Right hindlimb (tissue), 1 donor: ENCODE measurements at regions not wholly inside any gene's neighbourhood (a gene's known extent, or its start where the extent isn't known, plus 50 kb on each side); places are given as distances from the start of the nearest gene placed in this dataset.

Experiments
- DNase-seq: peaks from one replicate; pipeline ENCODE4 v3.0.0-alpha.2; 2018

DNA sequence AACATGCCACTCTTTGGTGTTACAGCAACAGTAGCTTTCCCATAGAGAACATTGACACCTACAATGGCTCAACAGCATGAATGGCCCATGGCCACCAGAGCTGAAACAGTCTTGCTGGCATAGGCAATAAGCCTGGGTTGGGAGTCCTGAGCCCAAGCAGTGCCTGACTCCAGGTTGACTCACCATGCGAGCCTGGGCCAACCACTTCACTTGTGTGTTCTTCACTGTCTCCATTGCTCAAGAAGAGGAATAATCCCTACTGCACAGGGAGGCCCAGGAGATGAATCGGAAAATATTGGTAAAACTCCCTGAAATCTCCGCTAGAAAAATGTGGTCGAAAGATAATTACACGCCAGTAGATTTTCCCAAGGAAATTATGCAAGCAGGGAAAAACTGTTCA lies 89.2 kb upstream of the INHBA start:
- no peak for DNase-seq

DNA sequence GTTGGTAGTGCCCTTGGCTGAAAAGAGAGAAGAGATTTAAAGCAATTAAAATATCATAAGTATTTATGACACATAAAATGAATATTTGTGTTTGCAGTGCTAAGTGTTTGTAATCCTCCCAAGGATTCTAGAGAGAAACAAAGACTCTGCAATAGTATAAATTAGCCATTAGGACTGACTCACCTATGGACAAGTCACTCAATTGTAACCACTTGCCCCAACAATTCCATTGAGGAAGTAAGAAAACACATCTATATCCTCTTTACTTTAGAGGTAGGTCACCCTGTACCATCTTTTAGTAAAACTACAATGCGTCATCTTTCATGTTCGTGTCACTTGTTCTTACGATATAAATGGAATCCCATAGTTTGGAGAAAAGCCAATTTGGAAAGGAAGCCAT lies 85.7 kb upstream of the INHBA start:
- DNase-seq, result no peak

DNA sequence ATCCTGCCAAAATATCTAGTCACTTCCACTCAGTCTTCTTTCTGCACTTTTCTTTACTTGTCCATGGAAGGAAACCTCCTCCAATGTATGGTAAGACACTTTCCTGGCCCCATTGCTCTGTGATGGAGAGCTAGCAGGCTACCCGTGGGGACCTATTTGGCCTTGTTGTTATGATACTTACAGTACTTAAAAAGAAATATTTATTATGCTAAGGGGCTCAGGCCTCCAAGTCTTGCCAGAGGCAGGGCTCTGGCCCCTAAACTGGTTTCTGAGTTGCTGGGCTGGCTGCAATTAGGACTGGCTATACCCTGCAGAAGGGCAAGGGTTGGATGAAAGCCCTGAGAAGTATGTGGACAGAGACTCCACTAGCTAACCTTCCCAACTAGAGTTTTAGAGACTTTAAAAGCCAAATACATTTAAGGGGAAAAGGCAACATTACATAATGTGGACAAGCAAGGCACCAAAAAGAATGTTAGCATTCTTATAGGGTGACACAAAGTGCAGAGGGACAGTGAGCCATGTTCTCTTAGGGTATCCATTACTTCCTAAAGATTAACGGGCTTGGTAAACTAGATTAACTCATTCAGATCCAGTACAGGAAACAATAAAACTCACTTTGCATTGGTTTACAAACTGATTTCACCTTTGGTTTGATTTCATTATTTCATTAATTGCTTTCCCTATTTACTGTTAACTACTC lies 84.9 kb upstream of the INHBA start:
- peak; percentile 54 for DNase-seq

DNA sequence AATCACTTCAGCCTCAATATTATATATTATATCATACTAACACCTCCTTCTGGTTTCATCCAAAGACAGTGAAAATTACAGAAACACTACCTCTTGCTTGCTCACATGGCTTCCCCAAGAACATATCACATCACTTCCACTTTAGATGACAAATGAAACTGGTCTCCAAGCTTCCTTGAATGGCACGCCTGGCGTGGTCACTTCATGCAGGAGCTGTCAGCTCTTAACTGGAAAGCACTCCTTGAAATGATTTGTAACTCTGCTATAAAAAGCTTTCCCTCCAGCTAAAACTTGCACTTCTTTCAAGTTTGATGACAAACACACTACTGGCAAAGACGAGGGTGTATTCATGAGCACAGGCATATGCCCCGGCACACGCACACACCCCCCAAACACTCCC lies 84.1 kb upstream of the INHBA start:
- no peak for DNase-seq

DNA sequence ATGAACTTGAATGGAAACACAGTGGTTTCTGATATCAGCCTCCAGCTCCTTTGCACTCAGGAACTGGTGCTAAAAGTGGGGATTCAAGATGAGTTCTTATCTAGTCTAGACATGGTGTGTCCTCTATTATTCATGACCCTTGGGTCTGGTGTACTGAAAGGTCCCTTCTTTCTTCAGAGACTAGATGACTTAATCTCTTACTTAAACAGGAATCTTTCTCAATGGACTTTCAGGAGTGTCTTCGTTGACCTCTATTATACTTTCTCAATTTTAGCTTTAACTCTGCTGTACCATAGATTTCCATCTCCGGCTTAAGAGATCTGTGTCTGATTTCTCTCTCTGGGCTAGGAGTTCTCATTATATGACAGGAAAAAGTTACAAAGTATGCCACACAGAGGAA lies 83.5 kb upstream of the INHBA start:
- no peak for DNase-seq

DNA sequence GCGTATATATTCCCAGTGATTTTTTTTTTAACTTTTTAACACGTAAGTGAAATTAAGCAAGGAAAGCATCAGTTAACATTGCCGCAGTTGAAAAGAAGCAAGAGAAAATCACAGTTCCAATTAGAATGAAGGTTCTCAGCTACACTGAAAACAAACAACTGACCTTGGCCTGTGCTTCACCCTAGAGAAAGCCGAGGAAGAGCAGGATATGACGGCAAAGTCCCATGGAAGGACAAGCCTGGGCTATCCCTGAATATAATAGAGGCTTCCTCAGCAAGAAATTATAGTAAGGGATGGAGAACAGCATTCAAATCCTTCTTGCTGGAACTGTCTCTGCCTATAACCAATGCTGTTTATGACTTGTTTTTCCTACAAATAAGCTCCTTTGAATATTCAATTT lies 83.0 kb upstream of the INHBA start:
- no peak for DNase-seq

DNA sequence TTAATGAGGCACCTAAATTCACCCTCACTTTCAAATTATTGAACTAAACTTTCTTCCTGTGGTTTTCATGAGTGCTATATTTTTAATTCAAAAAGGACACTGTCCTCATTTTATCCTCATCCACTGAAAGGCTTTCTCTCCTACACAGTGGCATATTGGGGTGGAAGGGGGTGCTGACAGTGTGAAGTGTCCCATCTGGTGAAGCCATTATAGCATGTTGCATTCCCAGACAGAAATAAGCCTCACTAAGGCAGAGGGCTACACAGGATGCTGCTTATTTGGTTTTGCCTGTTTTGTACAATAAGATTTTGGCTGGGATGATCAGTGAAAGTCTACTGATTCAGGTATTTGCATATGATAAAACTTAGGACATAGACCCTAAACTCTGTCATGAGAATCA lies 82.4 kb upstream of the INHBA start:
- no peak for DNase-seq

DNA sequence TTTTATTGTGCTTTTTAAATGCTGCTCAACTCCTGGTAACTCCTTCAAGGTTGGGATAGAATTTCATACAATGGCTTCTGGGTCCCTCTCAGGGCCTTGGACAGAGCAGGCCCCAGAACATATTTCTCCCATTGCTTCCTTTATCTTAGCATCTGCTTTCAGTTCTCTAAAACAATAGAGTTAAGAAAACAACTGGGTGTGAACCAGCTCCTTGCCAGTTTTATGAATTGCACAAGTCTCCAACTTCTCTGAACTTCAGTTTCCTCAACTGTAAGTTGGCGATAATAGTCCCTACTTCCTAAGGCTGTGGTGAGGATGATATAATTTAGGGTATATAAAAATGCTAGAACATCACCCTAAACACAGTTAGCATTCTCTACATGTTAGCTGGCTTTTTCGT lies 77.0 kb upstream of the INHBA start:
- DNase-seq, result no peak

DNA sequence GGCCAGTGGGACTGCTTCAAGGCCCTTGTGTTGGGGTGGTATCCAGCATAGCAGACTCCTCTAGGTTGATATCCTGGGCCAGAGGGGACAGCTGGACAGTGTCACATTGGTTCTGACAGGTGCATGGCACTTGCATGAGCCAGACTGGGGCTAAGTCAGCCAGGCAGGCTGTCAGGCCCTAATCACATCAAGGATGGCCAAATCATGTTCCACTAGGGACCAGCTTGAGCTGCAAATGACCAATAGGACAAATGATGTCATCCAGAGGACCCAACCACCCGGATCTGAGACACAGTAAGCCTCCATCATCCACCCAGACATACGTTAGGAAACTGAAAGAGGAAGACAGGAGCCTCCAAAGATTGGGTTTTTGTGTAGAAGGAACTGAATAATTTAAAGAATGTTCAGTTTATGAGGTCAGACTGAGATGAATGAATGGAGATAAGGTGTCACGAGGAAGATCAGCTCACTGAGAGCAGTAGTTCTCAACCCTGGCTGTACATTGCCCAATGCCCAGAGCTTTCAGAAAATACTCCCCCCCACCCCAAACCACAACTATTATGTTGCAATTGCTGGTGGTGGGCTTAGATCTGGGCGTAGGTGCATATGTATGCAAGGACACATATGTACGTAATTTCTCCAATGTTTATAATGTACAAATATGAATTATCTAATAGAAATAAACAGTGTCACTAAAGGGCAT lies 75.2 kb upstream of the INHBA start:
- no peak for DNase-seq

DNA sequence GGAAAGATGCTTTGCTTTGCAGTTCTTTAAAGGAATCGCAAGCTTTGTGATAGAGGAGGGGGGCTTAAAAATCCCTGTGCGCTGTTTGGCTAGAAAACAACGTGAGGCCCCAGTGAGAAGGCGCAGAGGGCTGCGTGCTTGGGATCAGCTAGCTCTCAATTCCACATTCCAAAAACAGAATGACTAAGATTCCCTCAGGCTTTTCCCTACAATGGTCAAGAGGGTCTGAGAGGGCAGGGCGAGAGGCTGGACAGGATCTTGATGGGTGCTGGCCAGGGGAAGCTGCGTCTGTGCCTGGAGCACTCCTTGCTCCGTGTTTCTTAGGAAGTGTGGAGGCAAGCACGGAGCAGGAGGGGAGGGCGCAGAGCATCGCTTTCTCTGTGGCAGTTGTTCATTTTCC lies 72.1 kb upstream of the INHBA start:
- no peak for DNase-seq

DNA sequence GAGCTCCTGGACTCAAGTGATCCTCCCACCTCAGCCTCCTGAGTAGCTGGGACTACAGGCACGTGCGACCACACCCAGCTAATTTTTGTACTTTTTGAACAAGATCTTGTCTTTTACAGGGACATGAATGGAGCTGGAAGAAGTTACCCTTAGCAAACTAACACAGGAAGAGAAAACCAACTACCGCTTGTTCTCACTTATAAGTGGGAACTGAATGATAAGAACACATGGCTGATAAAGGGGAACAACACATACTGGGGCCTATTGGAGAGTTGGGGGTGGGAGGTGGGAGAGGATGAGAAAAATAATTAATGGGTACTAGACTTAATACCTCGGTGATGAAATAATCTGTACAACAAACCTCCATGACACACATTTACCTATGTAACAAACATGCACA lies 70.9 kb upstream of the INHBA start:
- no peak for DNase-seq

DNA sequence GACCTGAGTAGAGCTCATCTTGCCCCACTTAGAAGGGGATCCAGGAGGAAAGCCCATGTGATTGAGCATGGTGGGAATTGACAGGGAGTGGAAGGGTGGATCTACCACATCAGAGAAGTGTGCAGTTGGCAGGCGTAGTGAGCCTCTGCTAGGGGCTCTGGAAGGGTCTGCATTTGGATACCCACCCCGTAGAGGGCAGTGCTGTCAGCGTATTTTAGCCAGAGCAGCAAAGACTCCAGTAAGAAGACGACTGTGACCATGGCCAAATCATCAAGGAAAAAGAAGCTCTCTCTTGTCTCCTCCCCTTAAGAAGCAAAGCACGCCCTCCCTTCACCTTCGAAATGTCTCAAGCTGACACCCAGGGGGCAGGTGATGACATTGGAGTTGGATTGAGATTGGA lies 68.8 kb upstream of the INHBA start:
- DNase-seq, result no peak

DNA sequence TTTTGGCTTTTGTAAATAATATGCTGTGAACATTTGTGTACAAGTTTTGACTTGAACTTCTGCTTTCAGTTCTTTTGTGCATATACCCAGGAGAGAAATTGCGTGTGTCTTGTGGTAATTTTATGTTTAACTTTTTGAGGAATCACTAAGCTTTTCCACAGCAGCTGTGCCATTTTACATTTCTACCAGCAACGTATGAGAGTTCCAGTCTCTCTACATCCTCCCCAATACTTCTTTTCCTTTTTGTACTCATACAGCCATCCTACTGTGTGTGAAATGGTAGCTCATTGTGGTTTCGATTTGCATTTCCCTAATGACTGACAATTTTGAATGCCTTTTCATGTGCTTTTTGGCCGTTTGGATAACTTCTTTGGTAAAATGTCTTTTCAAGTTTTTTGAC lies 66.3 kb upstream of the INHBA start:
- no peak for DNase-seq

DNA sequence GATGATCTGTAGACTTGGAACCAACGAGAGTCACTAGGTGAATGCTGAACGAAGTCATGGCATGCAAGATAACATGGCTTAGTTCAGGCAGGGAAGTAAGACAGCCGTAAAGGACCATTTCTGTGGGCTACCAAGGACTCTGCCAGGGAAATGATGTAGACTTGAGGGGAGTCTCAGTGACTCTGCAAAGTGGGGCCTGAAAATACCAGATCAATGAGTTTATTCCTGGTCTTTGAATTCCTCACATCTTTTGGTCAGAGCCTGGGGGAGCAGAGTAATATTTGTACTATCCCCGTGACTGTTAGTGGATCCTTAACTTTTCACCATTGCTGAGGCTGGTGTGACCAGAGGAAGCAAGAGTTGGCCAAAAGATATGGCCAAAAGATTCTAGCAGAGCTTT lies 60.7 kb upstream of the INHBA start:
- no peak for DNase-seq

DNA sequence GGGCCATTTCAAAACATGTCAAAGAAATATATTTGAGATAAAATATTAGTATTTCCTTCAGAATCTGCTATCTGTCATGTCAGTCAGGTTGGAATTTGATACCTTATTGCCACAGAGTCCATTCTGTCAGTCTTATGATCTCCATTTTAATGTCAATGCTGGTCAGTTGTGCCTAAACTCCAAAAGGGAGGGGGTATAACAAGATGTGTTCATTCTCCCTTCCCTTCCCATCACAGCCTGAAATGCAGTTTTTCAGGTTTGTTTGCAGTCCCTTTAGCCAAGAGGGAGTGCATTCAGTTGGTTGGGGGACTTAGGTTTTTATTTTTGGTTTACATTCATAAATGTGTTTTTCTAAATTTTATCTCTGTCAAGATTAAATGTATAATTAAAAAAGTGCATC lies 59.8 kb upstream of the INHBA start:
- DNase-seq, result no peak

DNA sequence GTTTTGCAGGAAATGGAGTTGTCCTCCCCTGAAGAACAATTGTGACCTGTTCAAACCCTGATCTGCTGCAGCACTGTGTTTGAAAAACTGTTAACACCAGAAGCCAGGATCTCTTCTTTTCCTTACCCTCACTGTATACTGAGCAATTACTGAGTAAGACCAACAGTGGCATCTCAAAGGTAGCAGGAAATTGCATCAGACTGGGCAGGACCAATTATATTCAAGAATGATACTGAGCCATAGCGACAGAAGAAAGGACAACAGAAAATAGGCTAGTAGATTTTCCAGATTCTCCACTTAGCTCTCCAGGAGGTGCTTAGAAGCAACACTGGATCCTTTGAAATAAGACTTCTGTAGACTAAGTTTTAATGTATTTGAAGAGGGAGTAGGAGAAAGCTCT lies 57.4 kb upstream of the INHBA start:
- no peak for DNase-seq

DNA sequence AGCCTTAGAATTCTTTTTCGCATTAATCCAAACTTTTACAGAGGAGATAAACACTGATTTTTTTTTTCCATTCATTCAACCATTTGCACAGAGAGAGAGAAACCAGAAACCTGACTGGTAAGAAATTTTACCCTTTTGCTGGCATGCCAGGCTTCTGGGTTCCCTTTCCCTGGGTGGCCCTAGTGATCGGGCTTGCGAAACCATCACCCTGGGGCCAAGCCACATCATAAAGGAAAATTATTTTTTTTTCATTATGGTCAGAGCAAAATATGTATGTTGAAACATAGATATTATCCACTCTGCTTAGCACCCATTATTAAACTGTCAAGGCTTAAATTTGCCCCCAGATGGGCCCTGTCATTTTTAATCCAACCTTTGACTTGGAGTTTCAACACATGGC lies 55.4 kb upstream of the INHBA start:
- no peak for DNase-seq

DNA sequence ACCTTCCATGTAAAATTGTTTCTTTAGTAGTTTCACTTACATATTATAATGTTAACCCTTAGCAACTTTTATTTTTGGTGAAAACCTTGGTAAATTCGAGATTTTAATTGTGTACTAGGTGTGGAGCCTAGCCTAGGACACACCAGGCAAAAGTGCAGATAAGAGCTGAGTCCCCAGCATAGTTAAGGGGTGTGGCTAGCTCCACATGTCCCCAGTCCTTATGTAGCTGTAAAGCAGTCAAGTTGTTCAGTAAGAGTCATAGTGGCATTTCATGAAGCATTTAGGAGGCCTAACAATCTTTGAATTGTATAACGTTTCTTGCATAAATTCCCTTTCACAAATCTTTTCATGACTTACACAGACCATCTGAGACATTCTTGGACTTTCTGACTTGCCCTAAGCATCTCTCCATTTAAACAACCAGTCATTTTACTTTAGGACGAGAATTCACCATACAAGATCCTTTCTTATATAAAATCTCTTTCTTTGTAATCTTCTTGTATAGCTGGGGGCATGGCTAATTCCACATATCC lies 53.8 kb upstream of the INHBA start:
- DNase-seq, result no peak

DNA sequence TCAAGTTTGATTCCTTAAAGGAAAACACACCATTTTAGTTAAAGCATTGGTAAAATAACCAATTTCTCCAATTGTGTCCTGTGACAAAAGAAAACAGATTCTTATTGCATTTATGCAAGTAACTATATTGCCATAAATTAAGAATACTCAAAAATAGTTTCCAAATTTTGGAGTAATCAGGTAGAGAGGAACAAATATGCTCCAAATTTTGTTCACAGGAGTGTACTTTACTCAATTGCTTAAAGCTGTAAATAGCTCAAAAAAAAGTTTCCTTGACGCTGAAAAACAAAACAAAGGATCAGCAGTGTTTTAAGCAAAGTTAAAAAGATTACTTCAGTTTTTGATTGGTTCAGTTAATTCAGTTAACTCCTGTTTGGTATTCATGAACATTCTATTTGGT lies 52.2 kb upstream of the INHBA start:
- no peak for DNase-seq

DNA sequence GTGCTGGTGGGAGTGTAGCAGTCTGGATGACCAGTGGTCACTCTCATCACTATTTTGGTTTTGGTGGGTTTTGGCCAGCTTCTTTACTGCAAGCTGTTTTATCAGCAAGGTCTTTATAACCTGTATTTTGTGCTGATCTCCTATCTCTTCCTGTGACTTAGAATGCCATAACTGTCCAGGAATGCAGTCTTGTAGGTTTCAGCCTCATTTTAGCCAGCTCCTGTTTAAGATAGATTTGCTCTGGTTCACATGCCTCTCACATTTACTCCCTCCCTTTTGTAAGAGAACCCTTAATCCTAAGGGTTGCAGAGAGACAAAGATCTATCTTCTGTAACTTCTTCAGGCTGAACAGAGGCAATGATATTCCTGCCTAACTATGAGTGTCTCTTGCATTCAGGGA lies 51.2 kb upstream of the INHBA start:
- no peak for DNase-seq
